ENCODE measurements at regions not wholly inside any gene's neighbourhood (a gene's known extent, or its start where the extent isn't known, plus 50 kb on each side); places are given as distances from the start of the nearest gene placed in this dataset.

- H3K36me3 Mint-ChIP-seq (ENCODE audit: low read depth): no peaks in the 10 kb centered on the region; the same call in 2 of the 3 replicates
- H3K27me3 Mint-ChIP-seq (ENCODE audit: insufficient read depth, low read depth, poor library complexity): no peaks in the 10 kb centered on the region
- H3K27ac ChIP-seq (ENCODE audit: low read depth): no peak overlapping the region
- H3K4me1 ChIP-seq (ENCODE audit: insufficient read depth): 0 out of 2 replicates have a peak, but pooled peaks cover 4% of the 10 kb centered on the region
- H3K27me3 ChIP-seq (ENCODE audit: insufficient read depth): no peaks in the 10 kb centered on the region
- H3F3A ChIP-seq (replicated peaks; ENCODE audit: low read depth): no peaks in the 10 kb centered on the region
- H3K4me3 ChIP-seq: no peak overlapping the region
- DNase-seq (ENCODE audit: low spot score) (no peak), ATAC-seq (no peak)
- H3K4me3 Mint-ChIP-seq: no peak overlapping the region
- H3K36me3 ChIP-seq (ENCODE audit: insufficient read depth): no peaks in the 10 kb centered on the region
- H3K27ac Mint-ChIP-seq: no peak overlapping the region
- H4K20me1 ChIP-seq (replicated peaks; ENCODE audit: insufficient read depth): no peaks in the 10 kb centered on the region
- H3K4me2 ChIP-seq: no peak overlapping the region
- H2AFZ ChIP-seq: no peak overlapping the region
- TF ChIP-seq CTCF (conservative IDR thresholded peaks at IDR 0.05; ENCODE audit: low read depth in 2 of 2): peak; percentile 49 to 61
- TF ChIP-seq ZNF114 (CRISPR knock-in tag; IDR thresholded peaks at IDR 0.05): no peak
- H3K79me2 ChIP-seq (replicated peaks; ENCODE audit: insufficient read depth): no peaks in the 10 kb centered on the region
- 0 out of 3 replicates have a peak, but pooled peaks cover 3% of the 10 kb centered on the region for H3K4me1 Mint-ChIP-seq
- H3K9me3 Mint-ChIP-seq: peaks cover 5% of the 10 kb centered on the region; the same call in 1 of the 3 replicates
- no peaks in the 10 kb centered on the region for H3K9me2 ChIP-seq (ENCODE audit: insufficient read depth)
These were observed 59.7 kb upstream of the PRSS1 start for GRCh38 chr7:142689439-142690120.

DNA sequence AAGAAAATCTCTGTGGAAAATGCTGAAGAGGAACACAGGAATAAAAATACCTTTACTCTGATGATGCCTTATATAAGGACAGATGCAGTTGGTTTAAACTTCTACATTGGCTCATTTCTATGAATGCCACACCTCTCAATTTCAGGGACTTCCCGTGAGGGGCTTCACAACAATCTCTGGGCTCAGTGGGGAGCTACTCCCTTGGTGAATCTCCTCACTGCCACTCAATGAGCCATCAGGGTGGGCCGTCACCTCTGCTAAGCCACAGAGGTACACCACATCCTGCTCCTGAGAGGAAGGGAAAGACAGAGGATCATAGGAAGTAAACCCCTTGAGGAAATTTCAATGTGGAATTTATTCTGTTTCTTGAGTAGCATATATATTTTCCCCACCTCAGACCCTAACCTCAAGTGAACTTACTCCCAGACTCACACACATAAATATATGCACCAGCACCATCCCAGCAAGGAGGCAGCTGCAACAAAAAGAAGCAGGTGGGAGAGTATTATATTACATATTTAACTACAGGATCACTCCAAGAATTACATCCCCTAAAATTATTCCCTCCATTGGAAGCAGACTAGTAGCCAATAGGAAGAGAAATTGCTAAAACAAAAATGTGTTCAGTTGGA, 63.3 kb upstream of the PRSS1 start:
- Mint-ChIP-seq H3K9me3 (no peaks in the 10 kb centered on the region), H3K36me3 (ENCODE audit: low read depth) (no peaks in the 10 kb centered on the region)

More for the DNA sequence above, 63.3 kb upstream of the PRSS1 start:
- no peak for ATAC-seq
- H2AFZ ChIP-seq: no peak overlapping the region
- no peaks in the 10 kb centered on the region for H3K9me2 ChIP-seq (ENCODE audit: insufficient read depth)
- no peak overlapping the region for H3K4me3 ChIP-seq
- no peak overlapping the region for H3K4me2 ChIP-seq
- TF ChIP-seq ZNF462 (CRISPR knock-in tag; IDR thresholded peaks at IDR 0.05): no peak
- TF ChIP-seq CTCF (conservative IDR thresholded peaks at IDR 0.05; ENCODE audit: low read depth in 2 of 2): no peak
- no peak for TF ChIP-seq EZH2phosphoT487 (IDR thresholded peaks at IDR 0.05; ENCODE audit: unreplicated experiment)
- no peak for TF ChIP-seq POLR2AphosphoS5 (IDR thresholded peaks at IDR 0.05; ENCODE audit: low read depth)
- TF ChIP-seq EZH2 (IDR thresholded peaks at IDR 0.05; ENCODE audit: low read depth, unreplicated experiment): no peak
- no peaks in the 10 kb centered on the region for H3F3A ChIP-seq (replicated peaks; ENCODE audit: low read depth)
- Mint-ChIP-seq H3K27ac (no peak overlapping the region), H3K4me3 (no peak overlapping the region), H3K4me1 (0 out of 3 replicates have a peak, but pooled peaks cover 3% of the 10 kb centered on the region), H3K27me3 (ENCODE audit: insufficient read depth, low read depth, poor library complexity) (peaks cover 1% of the 10 kb centered on the region)
- H3K27ac ChIP-seq (ENCODE audit: low read depth): no peak overlapping the region
- H4K20me1 ChIP-seq (replicated peaks; ENCODE audit: insufficient read depth): no peaks in the 10 kb centered on the region
- no peaks in the 10 kb centered on the region for H3K4me1 ChIP-seq (ENCODE audit: insufficient read depth)
- no peaks in the 10 kb centered on the region for H3K36me3 ChIP-seq (ENCODE audit: insufficient read depth)
- no peaks in the 10 kb centered on the region for H3K79me2 ChIP-seq (replicated peaks; ENCODE audit: insufficient read depth)
- DNase-seq (ENCODE audit: low spot score): no peak
- H3K27me3 ChIP-seq (ENCODE audit: insufficient read depth): no peaks in the 10 kb centered on the region

Data from GM23338 (cell line).